NCI-H446 (cell line): ENCODE measurements at regions not wholly inside any gene's neighbourhood (a gene's known extent, or its start where the extent isn't known, plus 50 kb on each side); places are given as distances from the start of the nearest gene placed in this dataset.

Source experiments
- DNase-seq, 2 experiments: peaks; one replicate each; lab custom pipeline; 2025; lab: John Stamatoyannopoulos, UW

- DNase-seq = no peak
These were observed 1509.4 kb downstream of the TECRL start for GRCh38 chr4:62899646-62900364.

DNA sequence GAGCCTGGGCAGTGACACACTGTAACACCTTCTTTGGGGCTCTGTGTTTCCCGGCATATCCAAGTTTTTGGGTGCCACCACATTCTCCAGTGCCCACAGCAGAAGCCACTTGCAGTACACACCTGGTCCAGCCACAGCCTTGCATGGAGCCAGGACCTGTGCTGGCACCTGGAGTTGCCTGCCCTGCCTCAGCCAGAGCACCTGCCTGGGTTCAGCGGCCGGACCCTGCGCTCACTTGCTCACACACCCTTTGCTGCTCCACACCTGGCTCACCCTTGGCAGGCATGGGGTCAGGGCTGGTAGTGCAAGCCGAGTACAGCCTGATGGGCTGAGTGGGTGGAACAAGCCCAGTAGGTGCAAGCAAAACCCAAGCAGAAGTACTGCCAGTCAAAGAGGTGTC lies 1511.1 kb downstream of the TECRL start:
- no peak for DNase-seq

GRCh38 chr4:62896721-62897120 lies 1512.5 kb downstream of the TECRL start:
- DNase-seq = no peak

DNA sequence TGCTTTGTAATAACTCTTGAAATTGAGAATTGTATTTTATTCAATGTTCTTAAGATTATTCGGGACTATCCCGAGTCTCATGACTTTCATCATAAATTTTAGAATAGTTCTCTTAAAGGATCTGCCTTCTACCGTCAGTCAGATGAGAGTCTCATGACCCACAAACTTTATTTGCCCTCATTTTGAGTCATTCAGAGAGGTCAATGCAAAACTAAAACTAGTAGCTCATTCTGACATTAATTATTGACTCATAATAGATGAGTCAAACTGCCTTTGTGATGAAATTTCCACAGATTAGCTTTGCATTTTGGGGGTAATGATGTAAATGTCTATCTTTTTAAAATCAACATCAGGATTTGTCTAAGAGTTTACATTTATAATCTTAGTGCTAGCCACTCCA lies 1527.3 kb downstream of the TECRL start:
- no peak for DNase-seq

DNA sequence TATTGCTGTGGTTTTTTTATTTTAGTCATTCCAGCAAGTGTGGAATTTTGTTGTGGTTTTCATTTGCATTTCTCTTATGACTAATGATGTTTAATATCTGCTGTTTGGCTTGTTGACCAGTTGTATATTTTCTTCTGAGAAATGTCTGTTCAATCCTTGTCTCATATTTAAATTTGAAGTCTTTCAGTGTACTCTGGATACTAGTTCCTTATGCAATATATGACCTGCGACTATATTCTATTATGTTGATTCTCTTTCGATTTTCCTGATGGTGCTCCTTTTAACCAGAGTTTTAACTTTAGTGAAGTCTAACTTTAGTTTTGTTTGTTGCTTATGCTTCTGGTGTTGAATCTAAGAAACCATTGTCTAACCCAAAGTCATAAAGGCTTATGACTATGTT lies 1528.0 kb downstream of the TECRL start:
- no peak for DNase-seq

DNA sequence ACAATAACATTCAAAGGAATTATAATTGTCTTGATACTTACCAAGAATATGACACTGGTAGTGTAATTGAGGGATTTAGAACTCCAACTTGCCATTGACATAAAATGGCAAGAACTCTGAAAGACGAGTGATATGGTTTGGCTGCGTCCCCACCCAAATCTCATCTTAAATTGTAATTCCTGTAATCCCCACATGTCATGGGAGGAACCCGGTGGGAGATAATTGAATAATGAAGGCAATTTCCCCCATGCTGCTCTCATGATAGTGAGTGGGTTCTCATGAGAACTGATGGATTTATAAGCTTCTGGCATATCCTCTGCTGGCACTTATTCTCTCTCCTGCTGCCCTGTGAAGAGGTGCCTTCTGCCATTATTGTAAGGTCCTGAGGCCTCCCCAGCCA lies 1536.4 kb downstream of the TECRL start:
- peak; percentile 24 to 38 for DNase-seq

DNA sequence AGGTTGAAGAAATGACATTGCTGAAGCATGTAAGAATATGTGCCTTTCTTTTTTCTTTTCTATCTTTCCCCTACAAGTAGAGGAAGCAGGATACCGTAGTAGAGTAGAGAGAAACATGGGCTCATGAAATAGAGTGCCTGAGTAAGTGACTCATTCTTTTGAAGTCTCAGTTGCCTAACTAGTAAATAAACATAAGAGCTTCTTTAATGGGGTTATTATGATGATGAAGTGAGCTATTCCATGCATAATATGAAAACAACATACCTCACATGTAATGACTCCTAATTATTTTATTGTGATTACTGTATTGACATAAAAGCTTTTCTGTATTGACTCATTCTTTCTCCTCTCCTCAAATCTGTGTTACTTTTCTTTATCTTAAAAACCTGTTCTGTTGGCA lies 1538.2 kb downstream of the TECRL start:
- no peak for DNase-seq

- DNase-seq = no peak
These were observed 1538.8 kb downstream of the TECRL start for GRCh38 chr4:62870451-62870850.

DNA sequence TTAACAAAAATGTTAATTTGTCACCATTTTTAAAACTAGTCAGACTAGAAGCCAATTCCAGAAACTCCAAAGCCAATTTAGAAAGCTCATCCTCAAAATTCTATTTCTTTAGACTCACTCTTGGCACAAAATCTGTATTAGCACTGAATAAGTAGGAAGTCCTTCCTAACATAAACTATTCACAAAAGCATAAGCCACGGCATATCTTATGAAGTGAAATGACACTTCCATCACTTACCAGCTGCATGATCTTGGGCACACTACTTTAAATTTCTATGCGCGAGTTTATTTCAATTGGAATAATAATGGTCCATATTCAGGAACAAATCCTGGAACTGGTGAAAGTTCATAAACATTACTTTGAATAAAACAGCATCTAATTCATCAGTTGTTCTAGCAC lies 1544.0 kb downstream of the TECRL start:
- no peak for DNase-seq

DNA sequence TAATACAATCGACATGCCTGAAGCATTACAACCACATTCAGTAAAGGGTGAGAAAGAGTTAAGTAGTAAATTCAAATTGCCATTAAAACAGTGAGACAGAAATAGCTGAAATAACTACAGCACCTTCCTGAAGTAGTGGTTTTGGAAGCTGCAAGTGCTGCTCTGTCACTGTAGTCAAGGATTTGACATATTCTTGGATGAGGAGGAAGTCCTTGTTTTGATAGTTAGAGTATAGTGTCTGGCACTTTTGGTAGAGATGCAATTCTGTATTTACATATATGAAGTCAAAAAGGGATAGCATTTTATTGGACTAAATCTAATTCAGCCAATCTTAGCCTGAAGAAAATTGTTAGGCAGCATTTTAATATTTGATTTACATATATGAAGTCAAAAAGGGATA lies 1559.6 kb downstream of the TECRL start:
- DNase-seq = peak in 1 of 2 experiments; percentile 5

- peak in 1 of 2 experiments; percentile 6 for DNase-seq
These were observed 1573.6 kb downstream of the TECRL start for GRCh38 chr4:62835631-62836030.

DNA sequence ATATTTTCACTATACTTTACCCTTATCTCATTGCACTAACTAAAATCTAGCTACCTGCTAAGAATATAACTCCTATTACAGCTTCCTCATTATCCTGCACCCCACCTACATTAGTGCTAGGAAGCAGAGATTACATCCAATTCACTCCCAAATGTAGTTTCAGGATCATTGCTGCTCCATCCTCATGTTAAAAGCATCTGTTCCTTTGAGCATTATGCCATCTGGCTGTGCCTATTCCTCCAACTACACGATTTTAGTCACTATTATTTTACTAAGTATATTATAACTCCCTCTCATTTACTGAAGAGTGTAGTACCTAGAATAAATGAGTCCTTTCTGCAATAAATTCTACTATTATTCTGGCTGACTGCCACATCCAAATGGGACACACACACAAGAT lies 1586.9 kb downstream of the TECRL start:
- no peak for DNase-seq

- DNase-seq = no peak
These were observed 1592.7 kb downstream of the TECRL start for GRCh38 chr4:62816566-62816965.

- no peak for DNase-seq
These were observed 1594.7 kb downstream of the TECRL start for GRCh38 chr4:62814510-62815047.

- DNase-seq = no peak
These were observed 1602.4 kb downstream of the TECRL start for GRCh38 chr4:62806816-62807215.

- DNase-seq = no peak
These were observed 1603.9 kb downstream of the ADGRL3 start for GRCh38 chr4:62804075-62804474.

GRCh38 chr4:62797221-62797620 lies 1597.1 kb downstream of the ADGRL3 start:
- DNase-seq = no peak

DNA sequence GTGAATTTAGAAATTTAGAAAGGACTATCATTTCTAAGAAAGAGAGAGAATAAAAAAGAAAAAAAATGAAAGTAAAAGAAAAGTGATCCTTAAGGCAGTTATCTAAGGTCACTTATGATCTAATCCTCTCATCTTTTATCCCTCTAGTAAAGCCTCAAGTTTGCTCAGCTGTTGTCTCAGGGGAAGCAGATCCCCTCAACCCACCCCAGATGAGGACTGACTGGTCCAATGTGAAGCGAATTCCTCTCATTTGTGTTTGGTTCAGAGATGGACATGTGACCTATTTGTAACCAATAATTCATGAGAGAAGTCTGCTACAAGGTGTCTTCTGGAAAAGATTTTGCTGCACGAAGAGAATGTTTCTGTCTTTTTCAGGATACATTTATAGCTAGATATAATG lies 1591.3 kb downstream of the ADGRL3 start:
- DNase-seq = no peak

- DNase-seq = no peak
These were observed 1571.9 kb downstream of the ADGRL3 start for GRCh38 chr4:62771983-62772557.

- DNase-seq = no peak
These were observed 1540.2 kb downstream of the ADGRL3 start for GRCh38 chr4:62740296-62740695.

DNA sequence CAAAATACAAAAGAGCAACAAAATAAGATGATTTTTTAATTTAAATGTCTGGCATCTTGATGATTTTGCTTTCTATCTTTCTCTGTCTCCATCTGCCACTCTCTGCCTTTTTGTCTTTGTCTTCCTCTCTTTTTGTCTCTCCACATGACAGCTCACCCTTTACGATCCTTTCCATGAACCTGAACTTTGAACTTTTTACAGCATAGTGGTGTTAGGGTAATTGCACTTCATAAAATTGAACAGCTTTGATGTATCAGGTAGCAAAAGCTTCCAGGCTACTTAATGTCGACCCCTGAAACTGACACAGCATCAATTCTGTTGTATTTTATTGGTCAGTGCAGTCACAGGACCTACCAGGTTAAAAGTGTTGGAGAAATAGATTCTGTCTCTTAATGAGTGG lies 1517.0 kb downstream of the ADGRL3 start:
- no peak for DNase-seq

DNA sequence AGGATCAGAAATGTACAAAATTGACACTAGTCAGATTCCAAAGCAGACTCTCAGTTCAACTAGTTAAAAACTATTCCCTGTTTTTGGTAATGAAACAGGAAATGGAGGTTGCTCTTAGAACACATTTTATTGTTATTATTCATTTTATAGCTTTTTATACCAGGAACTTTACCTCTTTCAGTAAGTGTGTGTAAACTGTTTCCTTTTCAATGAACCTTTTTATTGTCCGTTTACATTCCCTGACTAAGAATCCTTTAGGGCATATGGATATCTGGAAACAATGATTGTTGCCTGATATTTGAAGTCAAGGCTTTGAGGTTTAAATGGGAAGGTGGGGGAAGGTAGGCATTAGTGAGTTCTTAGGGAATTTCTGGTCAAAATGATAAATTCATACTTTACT lies 1511.4 kb downstream of the ADGRL3 start:
- no peak for DNase-seq

- DNase-seq = peak; percentile 15 to 74
These were observed 1509.6 kb downstream of the ADGRL3 start for GRCh38 chr4:62709618-62710252.
